Heart right ventricle (tissue), 16 donors: ENCODE measurements at regions not wholly inside any gene's neighbourhood (a gene's known extent, or its start where the extent isn't known, plus 50 kb on each side); places are given as distances from the start of the nearest gene placed in this dataset.

Experiments
- ATAC-seq, 8 donors: fragments of 200-7000 bp; cut with Tn5 transposase; one replicate each; pipeline ENCODE4 v1.9.1; 2020; ENCODE audit warnings: mild to moderate bottlenecking in 8 of 8, moderate library complexity in 8 of 8, moderate number of reproducible peaks in 1 of 8
- DNase-seq, 2 donors: peaks; one replicate each; pipeline ENCODE4 v3.0.0-alpha.2; 2020
- H3K27ac ChIP-seq, 10 donors: fragments of 200-600 bp; sonication (generic) in 2 of 10; one replicate each; pipeline versions ENCODE4 v1.5.0 to v1.8.0; 2020 to 2022; ENCODE audit warnings: mild to moderate bottlenecking in 3 of 10
- H3K27me3 ChIP-seq, 7 donors: fragments of 200-600 bp; one replicate each; pipeline ENCODE4 v1.8.0; 2021 to 2022; ENCODE audit warnings: mild to moderate bottlenecking in 2 of 7
- H3K36me3 ChIP-seq, 9 donors: fragments of 200-600 bp; sonication (generic) in 1 of 9; one replicate each; pipeline versions ENCODE4 v1.5.0 to v1.8.0; 2020 to 2022; ENCODE audit warnings: mild to moderate bottlenecking in 2 of 9
- H3K4me1 ChIP-seq, 9 donors: fragments of 200-600 bp; sonication (generic) in 1 of 9; one replicate each; pipeline versions ENCODE4 v1.5.0 to v1.8.0; 2020 to 2022; ENCODE audit warnings: mild to moderate bottlenecking in 4 of 9
- H3K4me3 ChIP-seq, 10 donors: fragments of 200-600 bp; sonication (generic) in 2 of 10; one replicate each; pipeline versions ENCODE4 v1.5.0 to v1.8.0; 2020 to 2022; ENCODE audit warnings: mild to moderate bottlenecking in 7 of 10, moderate library complexity in 2 of 10
- H3K9me3 ChIP-seq, 11 donors: fragments of 200-600 bp in 10 of 11; sonication (generic) in 2 of 11; one replicate each; pipeline versions ENCODE4 v1.5.0 to v1.8.0; 2013 to 2022; ENCODE audit warnings: mild to moderate bottlenecking in 2 of 11, control low read depth in 1 of 11, moderate library complexity in 1 of 11
- WGBS, 2 donors: extraction: QIAGEN DNeasy Blood & Tissue Kit; methylation state at CpG; one replicate each; pipeline ENCODE4 v1.1.7; 2013; ENCODE audit warnings: inconsistent platforms in 1 of 2; 5-methylcytosine and 5-hydroxymethylcytosine counted together
- intact Hi-C, 10 donors: fragments of 100-400 bp; cut with DNase I; formaldehyde crosslinking; loops; one replicate each; pipeline versions ENCODE4 v1.11.1 to v1.14.2; 2022
- TF ChIP-seq, protein P1 (sequence below), 9 donors: fragments of 200-600 bp; sonication (generic) in 2 of 9; IDR thresholded peaks; one replicate each; pipeline versions ENCODE4 v1.5.0 to v1.8.0; 2021 to 2022; ENCODE audit warnings: antibody characterized with exemption in 9 of 9, mild to moderate bottlenecking in 5 of 9, moderate library complexity in 1 of 9
- donor health status: Arrhythmogenic right ventricular cardiomyopathy.
- donor health status: ischemic (EF 13 %, LVEDD 7.1; RV severe dilation, severe dysfunction).
- donor health status: healthy with polysubstance abuse.
- donor health status: DM: no; HTN: yes; CAD: no.
- donor health status: DM: no; HTN: no; CAD: no.
- donor health status: ischemic (EF 25% LVEDD 6.9; RV normal size, moderate dysfunction).
- donor health status: ischemic (EF 25% LVEDD 5.7; RV mildly dilated, moderate dysfunction).
- donor health status: healthy.
- donor health status: DM: yes; HTN: yes; CAD: no.
- donor health status: Ischemic cardiomyopathy.
- donor health status: ischemic (EF 35%, LVEDD 5.7; RV mildly dilated, moderate dysfunction).
- donor health status: nonischemic (EF 11% LVEDD 7.7; RV severe dilation, severe dysfunction).
- donor health status: DM: yes; HTN: yes; CAD: no.
- donor health status: PGD.
- donor health status: ischemic (EF 29% LVEDD 5.4; RV normal size, mild dysfunction).
- donor health status: nonischemic (EF 23%, LVEDD 6.1; RV moderate dilation, normal function).

DNA sequence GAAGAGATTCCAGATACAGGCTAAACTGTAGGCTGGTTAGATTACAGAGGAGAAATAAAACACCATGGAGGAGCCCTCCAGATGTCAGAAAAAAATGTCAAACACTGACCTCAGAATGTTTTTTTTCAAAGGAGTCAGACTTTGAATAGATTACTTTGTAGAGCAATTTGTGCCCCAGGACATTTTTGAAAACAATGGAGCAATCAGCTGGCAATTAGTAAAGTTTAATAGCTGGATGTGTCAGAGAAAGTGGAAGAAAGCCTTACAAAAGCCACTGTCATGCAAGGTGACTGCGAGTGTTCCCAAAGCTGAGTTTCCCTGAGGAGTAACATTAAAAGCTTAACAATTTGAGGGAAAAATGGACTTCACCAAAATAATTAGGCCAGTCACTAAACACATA, 417.8 kb upstream of the CTNND2 start:
- Histone ChIP-seq H3K27ac (no peak overlapping the region), H3K36me3 (no peaks in the 10 kb centered on the region), H3K4me1 (no peaks in the 10 kb centered on the region), H3K4me3 (no peak overlapping the region), H3K27me3 (no peaks in the 10 kb centered on the region), H3K9me3 (peaks cover 0 to 11% (median 0%) of the 10 kb centered on the region in 11 donors)
- TF ChIP-seq, protein P1, sequence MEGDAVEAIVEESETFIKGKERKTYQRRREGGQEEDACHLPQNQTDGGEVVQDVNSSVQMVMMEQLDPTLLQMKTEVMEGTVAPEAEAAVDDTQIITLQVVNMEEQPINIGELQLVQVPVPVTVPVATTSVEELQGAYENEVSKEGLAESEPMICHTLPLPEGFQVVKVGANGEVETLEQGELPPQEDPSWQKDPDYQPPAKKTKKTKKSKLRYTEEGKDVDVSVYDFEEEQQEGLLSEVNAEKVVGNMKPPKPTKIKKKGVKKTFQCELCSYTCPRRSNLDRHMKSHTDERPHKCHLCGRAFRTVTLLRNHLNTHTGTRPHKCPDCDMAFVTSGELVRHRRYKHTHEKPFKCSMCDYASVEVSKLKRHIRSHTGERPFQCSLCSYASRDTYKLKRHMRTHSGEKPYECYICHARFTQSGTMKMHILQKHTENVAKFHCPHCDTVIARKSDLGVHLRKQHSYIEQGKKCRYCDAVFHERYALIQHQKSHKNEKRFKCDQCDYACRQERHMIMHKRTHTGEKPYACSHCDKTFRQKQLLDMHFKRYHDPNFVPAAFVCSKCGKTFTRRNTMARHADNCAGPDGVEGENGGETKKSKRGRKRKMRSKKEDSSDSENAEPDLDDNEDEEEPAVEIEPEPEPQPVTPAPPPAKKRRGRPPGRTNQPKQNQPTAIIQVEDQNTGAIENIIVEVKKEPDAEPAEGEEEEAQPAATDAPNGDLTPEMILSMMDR (IDR thresholded peaks at IDR 0.05) = no peak
- WGBS, 2 donors = 46 to 57% methylated on average over 1 of the region's 1 CpG
- no peak for ATAC-seq
- intact Hi-C loops = no loop called here
- no peak for DNase-seq

DNA sequence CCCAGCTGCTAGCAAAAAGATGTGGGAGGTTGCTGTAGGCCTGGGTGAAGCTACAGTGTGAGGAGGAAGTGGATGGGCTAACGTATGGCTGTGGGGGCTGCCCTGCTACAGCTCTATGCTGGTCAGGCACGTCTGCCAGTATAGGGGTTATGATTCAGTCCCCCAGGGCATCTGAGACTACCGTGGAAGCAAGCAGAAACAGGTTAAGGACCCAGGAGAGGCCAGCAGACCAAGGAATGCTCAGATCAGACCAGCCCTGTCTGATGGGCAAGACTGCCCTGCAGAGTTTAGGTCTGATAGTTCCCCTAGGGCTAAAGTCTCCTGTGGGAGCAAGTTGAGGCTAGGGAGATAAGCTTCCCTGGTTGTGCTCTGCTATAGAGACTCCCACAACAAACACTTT, 416.1 kb upstream of the CTNND2 start:
- H3K36me3 ChIP-seq = no peaks in the 10 kb centered on the region
- no peaks in the 10 kb centered on the region for H3K4me1 ChIP-seq
- DNase-seq (no peak), ATAC-seq (no peak)
- no peak overlapping the region for H3K4me3 ChIP-seq
- peaks cover 0 to 6% (median 0%) of the 10 kb centered on the region in 11 donors for H3K9me3 ChIP-seq
- H3K27me3 ChIP-seq = no peaks in the 10 kb centered on the region
- no peak overlapping the region for H3K27ac ChIP-seq
- TF ChIP-seq, protein P1 (IDR thresholded peaks at IDR 0.05) = no peak
- intact Hi-C loops = no loop called here
- 60 to 63% methylated on average over 3 of the region's 3 CpGs for WGBS, 2 donors

DNA sequence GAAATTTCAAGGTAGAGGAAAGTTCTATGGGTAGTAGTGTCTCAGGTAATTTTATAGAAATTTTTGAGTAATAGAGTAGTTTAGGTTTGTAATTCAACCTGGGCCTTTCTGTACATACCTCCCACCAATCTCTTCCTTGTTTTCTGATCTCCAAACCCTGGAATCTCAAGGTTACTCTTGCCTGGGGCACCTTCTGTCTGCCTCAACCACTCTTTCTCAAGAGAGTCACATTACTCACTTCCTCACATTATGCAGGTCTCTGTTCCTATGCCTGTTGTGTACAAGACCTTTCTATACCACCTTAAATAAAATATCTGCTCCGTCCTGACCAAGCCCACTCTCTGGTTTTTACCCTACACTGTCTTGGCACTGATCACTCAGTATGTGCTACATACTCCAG, 412.6 kb upstream of the CTNND2 start:
- ATAC-seq (no peak), DNase-seq (no peak)
- 37 to 58% methylated on average over 1 of the region's 1 CpG for WGBS, 2 donors
- H3K36me3 ChIP-seq = no peaks in the 10 kb centered on the region
- intact Hi-C loops = no loop called here
- TF ChIP-seq, protein P1 (IDR thresholded peaks at IDR 0.05) = no peak
- no peak overlapping the region for H3K4me3 ChIP-seq
- peaks cover 0 to 3% (median 0%) of the 10 kb centered on the region in 11 donors for H3K9me3 ChIP-seq
- H3K27me3 ChIP-seq = no peaks in the 10 kb centered on the region
- no peak overlapping the region for H3K27ac ChIP-seq
- no peaks in the 10 kb centered on the region for H3K4me1 ChIP-seq

DNA sequence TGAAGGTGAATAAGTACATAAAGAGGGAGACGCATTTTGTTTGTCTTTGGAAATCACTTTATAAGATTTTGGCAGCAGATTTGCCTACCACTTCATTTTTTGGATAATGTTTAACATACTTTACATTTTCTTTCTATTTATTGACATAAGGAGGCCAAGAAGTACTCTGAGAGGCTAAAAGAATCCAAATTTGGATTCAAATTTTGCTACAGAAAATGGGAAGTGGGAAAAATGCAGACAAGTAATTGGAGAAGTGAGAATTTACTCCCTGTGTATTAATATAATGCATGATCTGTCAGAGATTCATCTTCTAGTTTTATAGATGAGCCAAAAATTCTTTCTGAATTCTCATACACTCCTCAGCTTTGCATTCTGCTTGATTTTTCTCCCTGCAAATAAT, 411.2 kb upstream of the CTNND2 start:
- H3K9me3 ChIP-seq = peaks cover 0 to 3% (median 0%) of the 10 kb centered on the region in 11 donors
- no peaks in the 10 kb centered on the region for H3K27me3 ChIP-seq
- H3K27ac ChIP-seq = no peak overlapping the region
- H3K36me3 ChIP-seq = no peaks in the 10 kb centered on the region
- TF ChIP-seq, protein P1 (IDR thresholded peaks at IDR 0.05) = no peak
- ATAC-seq (no peak), DNase-seq (no peak)
- intact Hi-C loops = no loop called here
- H3K4me3 ChIP-seq = no peak overlapping the region
- H3K4me1 ChIP-seq = no peaks in the 10 kb centered on the region
- WGBS, 2 donors = 66 to 84% methylated on average over 1 of the region's 1 CpG
